SU-DHL-6 (cell line): ENCODE measurements at regions not wholly inside any gene's neighbourhood (a gene's known extent, or its start where the extent isn't known, plus 50 kb on each side); places are given as distances from the start of the nearest gene placed in this dataset.

ENCODE experiments used
- H2AFZ ChIP-seq: fragments of 200-600 bp; sonication (generic); 2 replicates; pipeline ENCODE4 v1.6.1; 2014; ENCODE audit warnings: low read depth, mild to moderate bottlenecking, moderate library complexity, mixed read lengths, antibody characterized with exemption, low read length; ENCODE audit not compliant: severe bottlenecking
- H3F3A ChIP-seq: fragments of 200-600 bp; shearing (Covaris generic); 2 replicates; pipeline ENCODE4 v1.6.0; 2016; ENCODE audit warnings: antibody characterized with exemption, mild to moderate bottlenecking; ENCODE audit not compliant: insufficient read depth
- H3K27ac ChIP-seq: fragments of 200-600 bp; sonication (generic); 2 replicates; pipeline ENCODE4 v1.5.1; 2016; ENCODE audit warnings: low read depth, mild to moderate bottlenecking, low read length, moderate library complexity, mixed read lengths
- H3K27me3 ChIP-seq: fragments of 200-600 bp; sonication (generic), shearing (Covaris generic); 2 replicates; pipeline ENCODE4 v1.6.0; 2014; ENCODE audit warnings: mild to moderate bottlenecking, low read length
- H3K36me3 ChIP-seq: fragments of 200-600 bp; sonication (generic); 2 replicates; pipeline ENCODE4 v1.6.1; 2014; ENCODE audit warnings: mild to moderate bottlenecking, low read length, mixed read lengths
- H3K4me2 ChIP-seq: fragments of 300-600, 200-600 bp; shearing (Covaris generic), sonication (generic); 2 replicates; pipeline ENCODE4 v1.6.0; 2014; ENCODE audit warnings: low read length, low read depth, mild to moderate bottlenecking; ENCODE audit not compliant: poor library complexity, severe bottlenecking
- H3K4me3 ChIP-seq: fragments of 200-600 bp; sonication (generic); 2 replicates; pipeline ENCODE4 v1.5.1; 2014; ENCODE audit warnings: antibody characterized with exemption, low read length, mild to moderate bottlenecking, mixed read lengths; ENCODE audit not compliant: insufficient read depth, poor library complexity, severe bottlenecking
- H3K79me2 ChIP-seq: fragments of 200-600 bp; sonication (generic); 2 replicates; pipeline ENCODE4 v1.6.1; 2014; ENCODE audit warnings: mild to moderate bottlenecking, low read length, moderate library complexity; ENCODE audit not compliant: insufficient read depth
- H3K9ac ChIP-seq: fragments of 200-600 bp; sonication (generic); 2 replicates; pipeline ENCODE4 v1.7.0; 2014; ENCODE audit warnings: mild to moderate bottlenecking, low read length
- H3K9me2 ChIP-seq: fragments of 200-600 bp; sonication (generic); replicated peaks from 2 replicates; pipeline ENCODE4 v1.6.1; 2014; ENCODE audit warnings: low read length; ENCODE audit not compliant: insufficient read depth
- H3K9me3 ChIP-seq: fragments of 200-600 bp; sonication (generic); 2 replicates; pipeline ENCODE4 v1.6.1; 2014; ENCODE audit warnings: low read length, mixed read lengths; ENCODE audit not compliant: insufficient read depth
- H4K20me1 ChIP-seq: fragments of 200-600 bp; sonication (generic); 2 replicates; pipeline ENCODE4 v1.6.1; 2014; ENCODE audit warnings: low read depth, mild to moderate bottlenecking, antibody characterized with exemption, low read length, moderate library complexity, mixed read lengths
- EZH2phosphoT487 ChIP-seq: fragments of 200-600 bp; sonication (generic), shearing (Covaris generic); conservative IDR thresholded peaks from 2 replicates; pipeline ENCODE4 v1.6.1; 2018; ENCODE audit warnings: mild to moderate bottlenecking, antibody characterized with exemption, low read length, moderate library complexity, mixed read lengths
- TF ChIP-seq, protein P1 (sequence below): fragments of 200-600 bp; sonication (generic); IDR thresholded peaks from one replicate; pipeline ENCODE4 v1.5.1; 2017; ENCODE audit warnings: antibody characterized with exemption, mild to moderate bottlenecking, low read length, moderate library complexity; ENCODE audit not compliant: insufficient read depth, poor library complexity, severe bottlenecking

DNA sequence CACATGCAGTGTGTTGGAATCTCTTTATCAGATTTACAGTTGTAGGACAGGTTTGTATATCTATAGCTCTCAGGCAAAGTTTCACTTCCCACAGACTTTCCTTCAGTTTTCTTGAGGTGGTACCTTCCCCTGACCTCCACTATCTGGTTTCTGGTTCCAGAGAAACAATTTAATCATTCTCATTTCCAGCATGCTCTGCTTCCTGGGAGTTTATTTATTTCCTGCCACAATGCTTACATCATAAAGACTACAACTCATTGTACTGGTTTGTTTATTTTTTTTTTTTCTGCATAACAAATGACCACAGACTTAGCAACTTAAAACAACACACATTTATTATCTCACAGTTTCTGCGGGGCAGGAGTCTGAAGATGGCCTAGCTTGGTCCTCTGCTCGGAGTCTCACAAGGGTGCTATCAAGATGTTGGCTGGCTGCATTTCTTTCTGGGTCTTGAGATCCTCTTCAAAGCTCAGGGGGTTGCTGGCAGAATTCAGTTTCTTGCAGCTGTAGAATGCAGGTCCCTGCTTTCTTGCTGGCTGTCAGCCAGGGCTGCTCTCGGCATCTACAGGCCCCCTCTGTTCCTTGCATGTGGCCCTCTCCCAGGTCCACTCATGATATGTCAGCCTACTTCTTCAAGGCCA lies 247.7 kb downstream of the ENC1 start:
- H3K9me3 ChIP-seq, result no peaks in the 10 kb centered on the region
- no peaks in the 10 kb centered on the region for H3K27me3 ChIP-seq
- H3K9me2 ChIP-seq, result no peaks in the 10 kb centered on the region
- H3K9ac ChIP-seq, result no peak overlapping the region
- H4K20me1 ChIP-seq, result no peaks in the 10 kb centered on the region
- H3K4me3 ChIP-seq, result no peak overlapping the region
- no peak for TF ChIP-seq EZH2phosphoT487
- TF ChIP-seq, protein P1, sequence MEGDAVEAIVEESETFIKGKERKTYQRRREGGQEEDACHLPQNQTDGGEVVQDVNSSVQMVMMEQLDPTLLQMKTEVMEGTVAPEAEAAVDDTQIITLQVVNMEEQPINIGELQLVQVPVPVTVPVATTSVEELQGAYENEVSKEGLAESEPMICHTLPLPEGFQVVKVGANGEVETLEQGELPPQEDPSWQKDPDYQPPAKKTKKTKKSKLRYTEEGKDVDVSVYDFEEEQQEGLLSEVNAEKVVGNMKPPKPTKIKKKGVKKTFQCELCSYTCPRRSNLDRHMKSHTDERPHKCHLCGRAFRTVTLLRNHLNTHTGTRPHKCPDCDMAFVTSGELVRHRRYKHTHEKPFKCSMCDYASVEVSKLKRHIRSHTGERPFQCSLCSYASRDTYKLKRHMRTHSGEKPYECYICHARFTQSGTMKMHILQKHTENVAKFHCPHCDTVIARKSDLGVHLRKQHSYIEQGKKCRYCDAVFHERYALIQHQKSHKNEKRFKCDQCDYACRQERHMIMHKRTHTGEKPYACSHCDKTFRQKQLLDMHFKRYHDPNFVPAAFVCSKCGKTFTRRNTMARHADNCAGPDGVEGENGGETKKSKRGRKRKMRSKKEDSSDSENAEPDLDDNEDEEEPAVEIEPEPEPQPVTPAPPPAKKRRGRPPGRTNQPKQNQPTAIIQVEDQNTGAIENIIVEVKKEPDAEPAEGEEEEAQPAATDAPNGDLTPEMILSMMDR, result no peak
- H3K27ac ChIP-seq, result no peak overlapping the region
- no peaks in the 10 kb centered on the region for H3K79me2 ChIP-seq
- H3F3A ChIP-seq, result no peaks in the 10 kb centered on the region
- H3K36me3 ChIP-seq, result no peaks in the 10 kb centered on the region
- no peak overlapping the region for H2AFZ ChIP-seq
- H3K4me2 ChIP-seq, result no peak overlapping the region

GRCh38 chr5:74391410-74391809 lies 249.1 kb downstream of the ENC1 start:
- no peaks in the 10 kb centered on the region for H3K27me3 ChIP-seq
- no peaks in the 10 kb centered on the region for H4K20me1 ChIP-seq
- H3K36me3 ChIP-seq, result no peaks in the 10 kb centered on the region
- no peaks in the 10 kb centered on the region for H3K9me3 ChIP-seq
- no peaks in the 10 kb centered on the region for H3K9me2 ChIP-seq
- H3K4me3 ChIP-seq, result no peak overlapping the region
- H2AFZ ChIP-seq, result no peak overlapping the region
- no peak overlapping the region for H3K9ac ChIP-seq
- H3F3A ChIP-seq, result no peaks in the 10 kb centered on the region
- TF ChIP-seq EZH2phosphoT487, result no peak
- TF ChIP-seq, protein P1, result no peak
- no peak overlapping the region for H3K27ac ChIP-seq
- H3K79me2 ChIP-seq, result no peaks in the 10 kb centered on the region
- H3K4me2 ChIP-seq, result no peak overlapping the region

DNA sequence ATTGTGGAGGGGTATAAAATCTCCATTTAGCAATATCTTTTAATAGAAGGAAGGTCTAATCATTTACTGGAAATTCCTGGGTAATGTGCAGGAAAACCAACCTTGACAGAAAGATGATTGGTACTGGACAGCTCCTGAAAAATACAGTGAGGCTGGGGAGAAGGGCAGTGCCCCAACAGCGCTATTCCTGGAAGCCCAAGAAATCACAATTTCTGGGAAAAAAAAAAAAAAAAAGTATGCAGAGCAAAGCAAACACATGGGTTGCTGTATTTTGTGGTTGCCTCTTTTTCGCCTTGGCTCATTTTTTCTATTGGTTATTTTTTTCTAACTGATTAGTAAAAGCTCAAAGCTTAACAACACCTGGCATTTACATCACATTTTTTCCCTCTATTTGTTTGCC lies 249.7 kb downstream of the ENC1 start:
- H3K27ac ChIP-seq, result no peak overlapping the region
- no peaks in the 10 kb centered on the region for H4K20me1 ChIP-seq
- no peak overlapping the region for H2AFZ ChIP-seq
- H3K36me3 ChIP-seq, result no peaks in the 10 kb centered on the region
- no peaks in the 10 kb centered on the region for H3K9me3 ChIP-seq
- TF ChIP-seq EZH2phosphoT487, result no peak
- TF ChIP-seq, protein P1, result no peak
- no peak overlapping the region for H3K4me3 ChIP-seq
- H3K9me2 ChIP-seq, result no peaks in the 10 kb centered on the region
- H3K79me2 ChIP-seq, result no peaks in the 10 kb centered on the region
- H3K4me2 ChIP-seq, result no peak overlapping the region
- no peak overlapping the region for H3K9ac ChIP-seq
- no peaks in the 10 kb centered on the region for H3F3A ChIP-seq
- H3K27me3 ChIP-seq, result no peaks in the 10 kb centered on the region
